AG09319 (cell line): ENCODE measurements at regions not wholly inside any gene's neighbourhood (a gene's known extent, or its start where the extent isn't known, plus 50 kb on each side); places are given as distances from the start of the nearest gene placed in this dataset.

Experiments used
- DNase-seq: peaks from one replicate; pipeline ENCODE4 v3.0.0-alpha.2; 2010; ENCODE audit warnings: low read depth; ENCODE audit errors: extremely low read depth
- CTCF ChIP-seq: IDR thresholded peaks from 2 replicates; pipeline ENCODE4 v1.5.1; 2011; ENCODE audit warnings: low read depth, mild to moderate bottlenecking, inconsistent platforms, low read length, moderate library complexity

GRCh38 chr4:169826634-169827187 lies 69.0 kb upstream of the HPF1 start:
- DNase-seq, result no peak
- TF ChIP-seq CTCF, result no peak

- peak; percentile 1 for DNase-seq
- no peak for TF ChIP-seq CTCF
Measured at GRCh38 chr4:169823685-169824084, 65.9 kb upstream of the HPF1 start.

- DNase-seq, result no peak
- TF ChIP-seq CTCF, result no peak
Measured at GRCh38 chr4:169821402-169821801, 63.7 kb upstream of the HPF1 start.

GRCh38 chr4:169818063-169818679 lies 60.4 kb upstream of the HPF1 start:
- DNase-seq, result no peak

GRCh38 chr4:169815606-169816005 lies 57.9 kb upstream of the HPF1 start:
- no peak for TF ChIP-seq CTCF
- DNase-seq, result no peak

More at GRCh38 chr4:169818063-169818679, 60.4 kb upstream of the HPF1 start:
- TF ChIP-seq CTCF, result no peak

GRCh38 chr4:169811476-169811875 lies 53.7 kb upstream of the HPF1 start:
- no peak for DNase-seq
- no peak for TF ChIP-seq CTCF

- peak; percentile 89 for TF ChIP-seq CTCF
- peak; percentile 61 for DNase-seq
Measured at GRCh38 chr4:169810325-169811323, 52.9 kb upstream of the HPF1 start.
